ENCODE measurements at regions not wholly inside any gene's neighbourhood (a gene's known extent, or its start where the extent isn't known, plus 50 kb on each side); places are given as distances from the start of the nearest gene placed in this dataset.

DNA sequence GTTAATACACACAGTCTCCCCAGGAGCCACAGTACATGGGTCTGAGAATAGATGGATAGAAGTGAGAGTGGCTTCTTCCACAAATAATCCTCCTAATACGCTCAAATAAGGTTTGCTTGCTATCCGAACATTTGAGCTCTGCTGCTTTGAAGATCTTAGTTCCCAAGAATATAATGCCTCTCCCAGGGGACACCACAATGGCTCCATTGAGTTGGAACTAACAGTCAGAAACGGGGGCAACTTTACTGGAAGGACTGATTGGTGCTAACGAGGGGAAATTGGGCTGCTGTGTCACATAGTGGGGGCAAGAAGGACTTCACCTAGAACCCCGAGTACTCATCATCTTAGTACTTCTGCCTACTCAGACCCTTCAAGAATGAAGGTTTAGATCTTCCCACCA is 66.2 kb downstream of the IGLL5 start:
- TF ChIP-seq, protein P1, sequence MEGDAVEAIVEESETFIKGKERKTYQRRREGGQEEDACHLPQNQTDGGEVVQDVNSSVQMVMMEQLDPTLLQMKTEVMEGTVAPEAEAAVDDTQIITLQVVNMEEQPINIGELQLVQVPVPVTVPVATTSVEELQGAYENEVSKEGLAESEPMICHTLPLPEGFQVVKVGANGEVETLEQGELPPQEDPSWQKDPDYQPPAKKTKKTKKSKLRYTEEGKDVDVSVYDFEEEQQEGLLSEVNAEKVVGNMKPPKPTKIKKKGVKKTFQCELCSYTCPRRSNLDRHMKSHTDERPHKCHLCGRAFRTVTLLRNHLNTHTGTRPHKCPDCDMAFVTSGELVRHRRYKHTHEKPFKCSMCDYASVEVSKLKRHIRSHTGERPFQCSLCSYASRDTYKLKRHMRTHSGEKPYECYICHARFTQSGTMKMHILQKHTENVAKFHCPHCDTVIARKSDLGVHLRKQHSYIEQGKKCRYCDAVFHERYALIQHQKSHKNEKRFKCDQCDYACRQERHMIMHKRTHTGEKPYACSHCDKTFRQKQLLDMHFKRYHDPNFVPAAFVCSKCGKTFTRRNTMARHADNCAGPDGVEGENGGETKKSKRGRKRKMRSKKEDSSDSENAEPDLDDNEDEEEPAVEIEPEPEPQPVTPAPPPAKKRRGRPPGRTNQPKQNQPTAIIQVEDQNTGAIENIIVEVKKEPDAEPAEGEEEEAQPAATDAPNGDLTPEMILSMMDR (IDR thresholded peaks at IDR 0.05): no peak
- no peak for TF ChIP-seq POLR2A (IDR thresholded peaks at IDR 0.05)

Data from body of pancreas (tissue), 4 donors.